Renal cortical epithelial cell (primary cell): ENCODE measurements at regions not wholly inside any gene's neighbourhood (a gene's known extent, or its start where the extent isn't known, plus 50 kb on each side); places are given as distances from the start of the nearest gene placed in this dataset.

Source experiments
- DNase-seq: peaks from one replicate; pipeline ENCODE4 v3.0.0-alpha.2; 2011; ENCODE audit warnings: low read depth

- DNase-seq = no peak
Observed at GRCh38 chr6:24987446-24988115, 51.8 kb upstream of the RIPOR2 start.

GRCh38 chr6:24988562-24988961 lies 52.8 kb upstream of the RIPOR2 start:
- no peak for DNase-seq

- DNase-seq = peak; percentile 47
Observed at GRCh38 chr6:24990236-24990845, 54.6 kb upstream of the RIPOR2 start.

- no peak for DNase-seq
Observed at GRCh38 chr6:24990944-24991809, 55.4 kb upstream of the RIPOR2 start.

GRCh38 chr6:24991810-24992467 lies 56.2 kb upstream of the RIPOR2 start:
- peak; percentile 49 for DNase-seq

GRCh38 chr6:24994812-24995211 lies 59.1 kb upstream of the RIPOR2 start:
- DNase-seq = no peak

- DNase-seq = no peak
Observed at GRCh38 chr6:24995270-24995669, 59.5 kb upstream of the RIPOR2 start.

GRCh38 chr6:24996269-24996836 lies 60.6 kb upstream of the RIPOR2 start:
- no peak for DNase-seq

- no peak for DNase-seq
Observed at GRCh38 chr6:24997231-24997630, 61.5 kb upstream of the RIPOR2 start.

- DNase-seq = no peak
Observed at GRCh38 chr6:24997905-24998304, 62.1 kb upstream of the RIPOR2 start.

GRCh38 chr6:25002326-25003091 lies 66.7 kb upstream of the RIPOR2 start:
- DNase-seq = no peak

- DNase-seq = no peak
Observed at GRCh38 chr6:25004357-25004756, 68.6 kb upstream of the RIPOR2 start.

GRCh38 chr6:25005010-25005409 lies 69.2 kb upstream of the RIPOR2 start:
- no peak for DNase-seq

GRCh38 chr6:25006075-25006474 lies 70.3 kb upstream of the RIPOR2 start:
- DNase-seq = no peak

GRCh38 chr6:25006565-25007001 lies 70.8 kb upstream of the RIPOR2 start:
- peak; percentile 83 for DNase-seq

GRCh38 chr6:25007269-25007699 lies 71.5 kb upstream of the RIPOR2 start:
- DNase-seq = no peak

- DNase-seq = no peak
Observed at GRCh38 chr6:25008707-25009392, 73.1 kb upstream of the RIPOR2 start.

- no peak for DNase-seq
Observed at GRCh38 chr6:25009393-25009710, 73.6 kb upstream of the RIPOR2 start.

- no peak for DNase-seq
Observed at GRCh38 chr6:25010176-25010575, 74.4 kb upstream of the RIPOR2 start.

GRCh38 chr6:25010902-25011625 lies 75.3 kb upstream of the RIPOR2 start:
- no peak for DNase-seq
